NCI-H2227 (cell line): ENCODE measurements at regions not wholly inside any gene's neighbourhood (a gene's known extent, or its start where the extent isn't known, plus 50 kb on each side); places are given as distances from the start of the nearest gene placed in this dataset.
"Not testable (repeated sequence)": the region's sequence is repeated elsewhere in the genome, so short reads cannot be mapped to it uniquely, and the experiment has no call there.

Source experiments
- DNase-seq: peaks from one replicate; lab custom pipeline; 2025; ENCODE audit not compliant: unreplicated experiment; lab: John Stamatoyannopoulos, UW

DNA sequence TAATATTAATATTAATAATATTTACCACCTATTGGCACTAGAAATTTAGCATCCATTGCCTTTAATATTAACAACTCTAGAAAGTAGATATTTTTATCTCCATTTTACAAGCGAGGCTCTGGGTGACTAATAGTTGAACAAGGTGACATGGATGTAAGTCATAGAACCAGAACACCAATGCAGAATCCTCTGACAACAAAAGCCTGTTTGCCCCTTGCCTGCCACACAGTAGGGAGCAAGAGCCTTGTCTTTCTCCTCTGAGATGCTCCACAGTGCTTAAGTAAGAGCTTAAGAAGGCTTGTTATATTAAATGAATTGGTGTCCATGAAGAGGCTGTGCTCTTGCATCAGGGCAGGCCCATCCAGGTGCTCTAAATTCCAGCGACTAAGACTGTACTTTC, 51.2 kb upstream of the LBX1 start:
- DNase-seq, result no peak

DNA sequence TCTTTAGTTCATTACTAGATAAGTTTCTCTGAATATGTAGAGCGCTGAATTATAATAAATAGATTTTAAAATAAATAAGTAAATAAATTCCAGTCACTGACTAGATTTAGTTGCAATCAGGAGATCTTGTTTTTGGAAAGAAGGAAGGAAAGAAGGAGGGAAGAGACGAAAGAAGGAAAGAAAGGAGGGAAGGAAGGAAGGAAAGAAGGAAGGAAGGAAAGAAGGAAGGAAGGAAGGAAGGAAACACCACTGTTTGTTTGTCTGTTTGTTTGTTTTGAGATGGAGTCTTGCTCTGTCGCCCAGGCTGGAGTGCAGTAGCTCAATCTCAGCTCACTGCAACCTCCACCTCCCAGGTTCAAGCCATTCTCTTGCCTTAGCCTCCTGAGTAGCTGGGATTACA, 51.7 kb upstream of the LBX1 start:
- DNase-seq, result not testable (repeated sequence)

DNA sequence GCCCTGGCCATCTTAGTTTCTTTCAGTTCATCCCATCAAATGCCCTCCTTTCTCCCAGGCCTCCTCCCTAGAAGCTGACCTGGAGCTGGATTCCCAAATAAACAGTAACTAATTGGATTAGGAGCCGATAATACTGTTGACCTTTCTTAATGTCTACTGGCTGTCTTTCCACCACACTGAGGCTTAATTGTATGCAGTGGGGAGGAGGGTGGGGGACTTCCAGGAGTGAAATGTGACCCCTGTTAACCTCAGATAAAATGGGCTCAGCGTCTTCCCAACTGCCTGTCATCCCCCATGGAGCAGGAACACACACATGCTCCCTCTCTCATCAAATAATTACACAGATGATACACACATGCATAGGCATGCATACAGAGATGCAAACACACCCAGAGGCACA, 53.7 kb upstream of the LBX1 start:
- DNase-seq, result peak; percentile 28

DNA sequence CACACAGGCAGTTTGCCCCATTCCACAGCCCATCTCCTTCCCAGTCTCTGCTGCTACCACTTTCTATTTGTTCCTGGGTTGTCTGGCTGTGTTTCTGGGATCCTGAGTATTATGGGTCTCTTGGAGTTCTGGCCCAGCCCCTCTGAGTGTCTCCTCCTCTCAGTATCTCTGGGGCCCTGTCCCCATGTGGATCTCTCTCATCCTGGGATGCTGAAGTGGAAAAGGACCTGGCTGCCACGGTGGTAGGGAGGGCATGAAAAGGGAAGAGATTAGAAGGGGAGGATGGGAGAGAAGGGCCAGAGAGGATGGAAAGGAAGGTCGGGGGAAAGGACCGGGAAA, 54.5 kb upstream of the LBX1 start:
- peak; percentile 66 for DNase-seq

DNA sequence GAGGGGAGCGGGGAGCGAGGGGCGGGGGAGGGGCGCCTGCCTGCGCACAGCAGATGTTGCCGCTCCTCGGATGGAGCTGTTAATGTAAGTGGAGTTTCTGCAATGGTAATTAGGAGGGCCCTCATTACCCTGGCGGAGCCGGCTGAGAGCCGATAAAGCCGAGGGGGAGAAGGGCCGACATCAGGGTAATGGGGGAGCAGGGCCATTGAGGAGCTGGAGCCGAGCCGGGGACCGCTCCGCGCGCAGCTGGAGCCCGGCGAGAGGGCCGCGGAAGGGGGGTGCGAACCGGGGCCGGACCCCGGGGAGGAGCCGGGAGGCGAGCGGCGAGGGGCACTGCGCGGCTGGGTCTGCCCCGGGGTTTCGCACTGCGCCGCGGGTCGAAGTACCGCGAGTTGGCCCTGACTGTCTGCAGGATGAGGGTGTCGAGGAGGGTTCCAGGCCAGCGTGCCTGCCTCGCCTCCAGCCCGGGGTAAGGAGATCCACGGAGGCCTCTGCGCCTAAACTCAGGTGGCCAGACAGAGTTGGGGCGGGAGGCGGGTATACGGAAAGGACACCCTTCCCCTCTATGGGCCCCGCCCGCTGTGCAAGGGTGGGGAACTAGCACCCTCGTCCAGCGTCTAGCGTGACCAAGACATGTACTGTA, 55.0 kb upstream of the LBX1 start:
- peak; percentile 68 for DNase-seq

DNA sequence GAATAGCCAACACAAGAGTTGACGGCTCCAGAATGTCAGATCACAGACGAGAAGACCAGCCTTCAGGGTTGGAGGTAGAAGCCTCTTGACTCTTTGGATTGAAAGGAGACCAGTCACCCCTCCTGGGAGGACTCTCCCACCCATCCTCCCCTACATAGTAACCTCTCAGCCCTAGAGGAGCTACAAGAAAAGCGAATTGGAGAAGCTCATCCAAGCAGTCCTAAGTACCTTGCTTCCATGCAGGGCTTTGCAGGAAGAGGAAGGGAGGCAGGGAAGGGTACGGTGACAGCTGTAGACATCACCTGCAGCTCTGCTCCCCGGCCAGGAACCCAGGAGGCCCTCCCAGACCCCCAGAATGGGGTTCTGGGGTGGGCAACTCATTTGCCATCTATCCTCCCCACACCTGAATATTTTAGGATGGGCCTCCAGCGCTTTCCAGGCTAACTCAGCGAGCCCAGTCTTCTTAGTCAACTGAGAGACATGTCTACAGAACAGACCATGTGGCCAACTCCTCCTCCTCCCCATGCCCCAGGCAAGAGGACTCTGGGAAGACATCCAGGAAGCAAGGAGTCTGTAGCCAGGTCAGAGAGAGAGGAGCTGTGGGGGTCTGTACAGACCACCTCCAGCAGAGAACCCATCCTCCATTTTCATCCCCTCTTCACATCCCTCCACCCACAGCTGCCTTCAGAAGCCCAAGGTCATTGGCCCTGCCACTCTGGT, 55.6 kb upstream of the LBX1 start:
- DNase-seq, result no peak

DNA sequence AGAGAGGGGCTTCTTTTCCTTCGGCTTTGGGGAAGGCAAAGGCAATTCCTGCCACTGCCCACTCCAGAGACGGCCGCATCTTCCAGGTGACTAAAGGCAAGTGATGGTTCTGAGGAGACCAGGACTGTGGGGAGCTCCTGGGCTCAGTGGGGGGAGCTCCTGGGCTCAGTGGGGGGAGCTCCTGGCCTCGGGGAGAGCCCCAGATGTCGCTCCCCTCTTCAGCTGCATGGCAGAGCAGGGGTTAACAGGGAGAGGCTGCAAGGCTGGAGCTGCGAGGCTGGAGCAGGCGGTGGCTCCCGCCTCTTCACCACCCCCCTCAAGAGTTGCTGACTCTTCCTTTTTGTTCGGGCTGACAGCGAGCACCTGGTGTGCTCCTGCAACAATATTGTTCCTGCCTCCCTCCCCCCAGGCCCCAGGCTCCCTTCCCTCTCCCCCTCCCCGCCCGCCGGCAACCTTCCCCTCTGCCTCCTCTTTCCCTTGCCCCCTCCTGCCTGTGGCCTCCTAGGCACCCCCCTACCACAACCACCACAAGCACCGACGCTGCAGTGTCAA, 56.3 kb upstream of the LBX1 start:
- DNase-seq, result peak; percentile 86

DNA sequence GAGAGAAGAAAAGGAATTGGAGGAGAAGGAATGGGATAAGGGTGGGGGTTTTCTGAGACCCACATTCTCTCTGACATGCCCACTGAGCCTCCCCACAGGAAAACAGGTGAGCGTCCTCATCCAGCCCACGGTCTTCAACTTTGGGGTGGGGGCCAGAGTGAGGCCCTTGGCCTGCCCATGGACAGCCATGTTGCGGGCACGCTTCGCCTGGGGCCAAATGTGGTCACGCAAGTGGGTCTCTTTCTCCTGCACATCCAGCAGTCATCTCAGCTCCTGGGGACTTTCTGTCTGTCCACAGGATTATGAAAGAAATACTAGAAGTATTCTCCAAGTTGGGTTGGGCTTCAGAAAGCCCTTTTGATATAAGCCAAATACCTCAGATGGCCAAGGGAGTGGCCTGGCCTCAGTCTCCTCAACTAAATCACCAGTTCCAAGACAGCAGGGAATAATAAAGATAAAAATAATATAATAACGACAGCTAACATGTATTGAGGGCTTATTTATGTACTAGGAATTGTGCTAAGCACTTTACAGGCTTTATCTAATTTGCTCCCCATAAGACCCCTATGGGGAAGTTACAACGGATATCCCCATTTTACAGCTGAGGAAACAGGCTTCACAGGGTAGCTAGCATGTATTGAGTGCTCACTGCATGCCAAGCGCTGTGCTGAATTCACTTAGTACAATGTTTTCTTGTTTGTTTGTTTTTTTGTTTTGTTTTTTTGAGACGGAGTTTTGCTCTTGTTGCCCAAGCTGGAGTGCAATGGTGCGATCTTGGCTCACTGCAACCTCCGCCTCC, 57.2 kb upstream of the LBX1 start:
- DNase-seq, result peak; percentile 50

DNA sequence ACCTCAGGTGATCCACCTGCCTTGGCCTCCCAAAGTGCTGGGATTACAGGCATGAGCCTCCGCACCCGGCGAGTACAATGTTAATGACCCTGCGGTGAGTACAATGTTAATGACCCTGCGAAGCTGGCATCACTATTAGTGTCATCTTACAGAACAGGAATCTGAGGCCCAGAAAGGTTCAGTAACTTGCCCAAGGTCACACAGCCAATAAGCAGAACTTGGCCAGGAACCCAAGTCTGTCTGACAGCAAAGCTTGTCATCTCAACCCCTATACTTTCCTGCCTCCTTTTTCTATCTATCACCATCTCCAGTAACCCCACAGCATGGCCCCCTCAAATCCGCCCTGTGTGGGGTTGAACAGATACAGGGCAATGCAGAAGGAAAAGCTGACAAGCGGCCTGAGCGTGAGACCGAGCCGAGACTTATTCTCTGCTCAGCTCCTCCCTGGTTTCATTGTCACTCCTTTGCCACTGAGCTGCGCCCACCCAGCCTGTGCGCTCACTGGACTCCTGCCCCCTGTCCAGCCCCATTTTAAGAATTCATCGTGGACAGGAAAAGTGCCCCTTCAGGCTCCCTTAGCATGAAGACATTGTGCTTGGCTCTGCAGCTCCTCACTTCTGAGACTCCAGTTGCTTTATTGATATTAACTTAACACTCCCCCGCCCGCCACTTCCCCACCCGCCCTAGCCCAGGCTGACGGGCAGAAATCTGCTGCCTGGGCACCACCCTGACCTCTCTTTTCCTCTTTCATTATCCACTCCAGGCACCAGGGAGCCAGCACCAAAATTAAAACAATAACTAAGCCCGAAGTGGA, 58.1 kb upstream of the LBX1 start:
- DNase-seq, result peak; percentile 43

DNA sequence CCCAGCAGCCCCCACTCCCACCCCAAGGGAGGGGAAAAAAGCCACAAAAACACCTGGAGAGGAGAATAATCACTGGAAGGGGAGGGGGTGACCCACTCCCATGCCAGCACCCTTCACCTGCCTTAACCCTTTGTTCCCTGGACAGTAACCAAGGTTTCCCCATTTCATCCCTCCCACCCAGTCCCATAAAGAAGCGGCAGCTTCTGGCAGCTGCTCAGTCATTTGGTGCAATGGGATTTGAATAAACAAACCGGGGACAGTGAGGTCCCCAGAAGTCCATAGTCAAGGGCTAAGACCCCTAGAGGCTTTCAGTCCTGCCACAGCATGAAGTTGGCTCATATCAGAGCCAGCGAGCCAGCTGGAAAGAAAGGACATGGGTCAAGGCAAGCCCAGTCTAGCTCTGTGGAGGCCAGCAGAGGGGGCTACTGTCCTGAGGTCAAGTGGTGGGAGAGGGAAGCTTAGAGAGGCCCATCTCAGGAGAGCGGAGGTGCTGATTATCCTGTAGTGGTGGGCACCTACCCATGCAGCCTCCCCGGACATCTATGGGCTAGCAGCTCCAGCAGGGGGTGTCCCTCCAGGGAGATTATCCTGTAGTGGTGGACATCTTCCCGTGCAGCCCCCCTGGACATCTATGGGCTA, 58.9 kb upstream of the LBX1 start:
- peak; percentile 38 for DNase-seq

DNA sequence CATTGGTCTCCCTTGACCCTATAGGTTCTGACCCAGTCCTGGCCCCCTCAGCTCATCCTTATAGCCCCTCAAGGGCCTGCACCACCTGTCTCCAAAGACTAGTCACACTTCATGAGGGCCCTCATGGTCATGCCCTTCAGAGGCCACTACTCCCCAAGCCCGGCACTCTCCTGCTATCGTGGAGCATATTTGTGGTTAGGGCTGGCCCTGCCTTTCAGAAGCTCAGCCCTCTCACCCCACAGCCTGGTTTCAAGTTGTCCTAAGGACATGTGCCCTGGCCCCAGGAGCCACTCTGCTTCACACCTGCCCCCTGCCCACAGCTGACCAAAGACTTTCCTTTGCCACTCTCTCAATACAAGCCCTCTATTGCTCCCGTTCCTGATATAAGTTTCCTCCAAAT, 60.3 kb upstream of the LBX1 start:
- no peak for DNase-seq

DNA sequence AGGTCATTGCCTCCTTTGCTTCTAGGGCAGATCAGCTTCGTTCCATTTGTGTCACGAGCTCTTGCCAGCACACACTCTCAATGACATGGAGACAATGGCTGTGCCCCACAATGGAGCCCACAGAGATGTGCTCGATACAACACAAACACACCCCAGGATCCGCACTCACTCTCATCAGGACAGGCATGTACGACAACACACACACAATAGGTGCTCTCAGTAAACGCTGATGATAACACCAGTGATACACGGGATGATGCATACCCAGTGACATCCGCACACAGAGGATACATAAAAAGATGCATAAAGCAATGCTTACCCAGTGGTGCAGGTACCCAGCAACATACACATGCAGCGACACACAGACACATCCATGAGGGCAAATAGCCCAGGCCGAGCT, 61.2 kb upstream of the LBX1 start:
- no peak for DNase-seq

DNA sequence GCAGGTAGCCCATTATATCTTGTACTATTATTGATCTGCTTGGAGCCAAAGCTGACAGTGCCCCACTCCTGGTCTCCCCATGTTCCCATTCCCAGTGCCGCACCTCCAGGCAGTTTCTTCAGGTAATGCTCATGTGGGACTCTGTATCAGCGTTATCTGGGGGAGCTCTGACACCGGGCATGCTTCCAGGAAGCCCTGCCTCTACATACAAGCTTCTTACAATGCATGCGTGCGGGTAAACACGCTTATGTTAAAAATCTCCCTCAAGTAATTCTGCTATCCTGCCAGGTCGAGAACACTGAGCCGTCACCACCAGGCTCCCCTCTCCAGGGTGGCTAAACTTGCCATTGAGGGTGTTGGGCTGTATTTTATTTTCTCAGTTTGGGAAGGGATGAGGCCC, 61.6 kb upstream of the LBX1 start:
- no peak for DNase-seq

DNA sequence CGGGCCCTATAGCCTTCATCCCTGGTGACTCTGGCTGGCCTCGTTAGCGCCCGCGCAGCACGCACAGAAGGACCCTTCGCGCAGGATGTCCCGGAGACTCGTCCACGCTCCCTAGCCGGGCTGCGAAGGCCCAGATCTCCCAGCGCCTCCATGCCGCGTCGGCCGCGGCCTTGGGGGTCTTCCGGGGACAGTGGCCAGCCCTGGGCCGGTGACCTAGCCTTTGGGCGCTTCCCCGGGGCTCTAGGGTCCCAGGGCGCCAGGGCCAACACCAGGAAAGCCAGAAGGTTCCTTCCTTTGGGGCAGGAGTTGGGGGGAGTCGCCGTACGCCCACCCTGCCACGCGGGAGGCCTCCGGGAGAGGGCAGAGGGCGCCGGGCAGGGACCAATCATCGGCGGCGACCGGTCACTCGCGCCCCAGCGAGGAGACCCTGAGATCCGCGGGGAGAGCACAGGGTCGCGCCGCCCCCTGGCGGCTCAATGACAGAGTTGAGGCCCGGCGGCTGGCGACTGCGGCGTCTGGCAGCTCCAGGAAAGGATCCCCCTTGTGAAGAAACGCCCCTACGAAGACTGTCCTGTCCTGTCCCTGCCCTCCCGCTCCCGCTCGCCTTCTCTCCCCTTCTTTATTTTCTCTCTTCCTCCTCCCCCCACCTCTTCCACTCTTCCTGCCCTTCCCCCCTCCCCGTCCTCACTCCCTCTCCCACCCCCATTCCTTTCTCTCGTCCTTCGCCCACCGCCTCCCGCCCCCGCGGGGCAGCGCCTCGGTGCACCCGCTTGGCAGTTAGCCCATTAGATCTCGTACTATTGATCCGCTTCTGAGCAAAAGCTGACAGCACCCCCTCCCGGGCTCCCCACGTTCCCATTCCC, 62.3 kb upstream of the LBX1 start:
- DNase-seq, result peak; percentile 83

DNA sequence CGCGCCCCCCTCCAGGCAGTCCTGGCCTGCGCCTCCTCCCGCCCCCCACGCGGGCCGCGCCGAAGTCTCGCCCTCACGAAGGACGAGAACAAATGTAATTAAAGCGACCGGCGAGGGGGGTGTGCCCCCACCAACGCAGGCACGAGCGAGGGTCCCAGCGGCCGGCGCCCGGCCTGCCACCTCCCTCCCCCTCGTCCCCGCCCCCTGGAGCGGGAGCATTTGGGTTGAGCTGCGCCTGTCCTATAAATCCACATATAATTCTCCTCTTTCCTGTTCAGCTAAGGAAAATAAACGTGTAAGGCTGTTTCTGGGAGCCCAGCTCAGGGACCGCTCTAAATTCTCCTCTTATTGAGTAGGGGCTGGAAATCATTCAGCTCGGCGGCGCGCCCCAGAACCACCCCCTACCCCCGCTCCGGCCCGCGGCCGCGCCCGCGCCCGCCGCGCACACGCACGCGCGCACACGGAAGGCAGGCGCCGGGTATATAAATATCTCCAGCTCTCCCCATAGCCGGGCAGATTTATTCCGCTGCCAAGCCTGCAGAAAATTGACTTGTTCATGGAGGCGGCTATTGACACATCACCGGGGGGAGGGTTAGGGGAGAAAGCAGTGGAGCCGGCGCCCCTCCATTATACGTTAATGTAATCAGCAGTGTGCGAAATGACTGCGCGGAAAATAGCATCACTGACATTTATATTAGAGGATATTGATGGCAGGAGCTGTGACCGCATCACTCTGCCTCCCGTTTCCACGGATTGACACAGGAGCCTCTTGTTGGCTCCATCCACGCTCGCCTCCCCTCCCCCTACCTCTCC, 61.6 kb upstream of the BTRC start:
- peak; percentile 87 for DNase-seq

DNA sequence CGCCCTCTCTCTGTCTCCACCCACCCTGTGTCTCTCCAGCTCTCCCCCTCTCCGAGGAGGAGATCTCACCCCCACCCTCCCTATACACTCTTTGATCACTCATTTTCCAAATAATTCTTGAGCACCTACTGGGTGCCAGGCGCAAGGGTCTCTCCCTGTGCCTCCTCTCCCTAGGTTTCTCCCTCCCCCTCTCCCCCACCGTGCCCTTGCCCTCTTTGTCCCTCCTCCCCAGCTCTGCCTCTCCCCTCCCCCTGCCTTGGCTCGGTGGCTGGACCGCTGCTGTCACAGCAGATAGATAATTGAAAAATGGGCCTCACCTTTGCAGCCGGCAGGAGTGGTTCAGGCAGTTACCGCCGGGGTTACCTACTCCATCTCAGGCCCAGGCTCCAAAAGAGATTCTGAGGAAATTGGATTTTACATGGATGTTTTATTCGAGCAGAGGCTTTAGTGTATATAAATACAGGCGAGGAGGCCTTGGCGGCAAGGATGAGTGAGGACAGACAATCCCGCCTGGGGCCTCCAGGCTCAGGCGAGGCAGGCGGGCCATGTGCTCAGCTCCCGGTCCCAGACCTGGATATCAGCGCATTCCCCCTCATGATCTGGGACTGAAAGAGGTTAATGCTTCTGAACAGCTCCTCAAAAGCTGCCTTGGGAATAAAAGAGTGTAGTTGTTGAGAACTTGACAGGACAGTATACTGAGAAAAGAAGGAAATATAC, 60.8 kb upstream of the BTRC start:
- peak; percentile 76 for DNase-seq

DNA sequence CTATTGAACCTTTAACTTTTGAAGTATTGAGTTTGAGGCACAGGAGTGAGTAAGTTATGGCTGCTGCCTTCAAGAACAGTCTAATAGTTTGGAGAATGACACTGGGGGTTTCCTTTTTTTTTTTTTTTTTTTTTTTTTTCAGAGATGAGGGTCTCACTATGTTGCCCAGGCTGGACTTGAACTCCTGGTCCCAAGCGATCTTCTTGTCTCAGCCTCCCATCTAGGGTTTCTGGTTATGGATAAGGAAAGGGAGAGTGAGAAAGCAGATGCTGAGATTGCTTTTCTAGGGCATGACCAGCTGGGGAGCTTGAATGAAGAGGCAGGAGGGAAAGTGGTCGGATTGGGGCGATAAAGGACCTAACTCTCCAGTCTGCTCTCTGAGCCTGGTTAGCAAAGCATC, 59.9 kb upstream of the BTRC start:
- no peak for DNase-seq

DNA sequence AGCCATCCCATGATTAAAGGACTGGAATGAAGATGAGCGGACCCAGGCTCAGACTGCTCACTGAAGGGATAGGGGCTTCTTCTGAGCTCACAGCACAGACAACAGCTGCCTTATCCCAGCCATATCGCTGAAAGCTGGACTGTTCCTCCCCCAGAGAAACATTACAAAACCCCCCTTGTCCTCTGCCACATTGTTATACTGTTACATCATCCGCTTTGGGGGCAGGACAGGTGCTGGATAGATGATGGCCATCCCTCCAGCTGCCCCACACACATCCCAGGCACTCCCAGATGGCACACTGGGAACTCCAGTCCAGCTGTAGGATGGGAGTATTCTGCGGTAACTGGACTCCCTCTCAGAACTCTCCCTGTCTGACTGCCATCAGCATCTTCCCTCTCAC, 58.7 kb upstream of the BTRC start:
- no peak for DNase-seq
